GM12874 (cell line): ENCODE measurements at regions not wholly inside any gene's neighbourhood (a gene's known extent, or its start where the extent isn't known, plus 50 kb on each side); places are given as distances from the start of the nearest gene placed in this dataset.

Source experiments
- TF ChIP-seq, protein P1 (sequence below): IDR thresholded peaks from 2 replicates; pipeline ENCODE4 v1.5.1; 2011; ENCODE audit warnings: low read depth, mild to moderate bottlenecking, control low read depth, low read length, moderate library complexity; ENCODE audit not compliant: insufficient read depth

DNA sequence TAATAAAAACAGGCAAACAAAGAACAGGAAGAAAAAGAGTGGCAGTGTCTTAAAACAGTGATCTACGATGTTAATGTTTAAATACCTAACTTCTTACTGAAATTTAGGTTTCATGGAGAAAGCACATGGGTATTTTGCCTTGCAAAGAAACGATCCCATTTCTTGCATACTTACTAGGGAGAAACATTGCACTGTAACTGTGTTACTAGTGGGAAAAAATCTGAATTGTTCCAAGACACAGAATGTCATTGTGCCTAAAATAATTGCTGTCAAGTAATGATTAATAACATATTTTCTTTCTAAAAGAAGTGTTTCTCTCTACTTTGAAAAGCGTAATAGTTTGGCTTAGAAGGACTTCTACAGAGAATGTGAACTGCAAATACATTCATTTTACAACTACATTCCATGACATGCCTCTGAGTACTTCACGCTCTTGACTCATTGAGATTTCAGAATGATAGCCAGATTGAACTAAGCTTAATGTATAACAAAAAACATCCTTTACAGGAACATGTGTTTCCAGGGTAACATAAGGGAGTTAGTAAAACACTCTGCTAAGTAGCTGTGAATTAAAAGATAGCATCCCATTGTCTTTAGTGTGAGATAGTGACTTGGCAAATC lies 256.2 kb upstream of the CPNE8 start:
- TF ChIP-seq, protein P1, sequence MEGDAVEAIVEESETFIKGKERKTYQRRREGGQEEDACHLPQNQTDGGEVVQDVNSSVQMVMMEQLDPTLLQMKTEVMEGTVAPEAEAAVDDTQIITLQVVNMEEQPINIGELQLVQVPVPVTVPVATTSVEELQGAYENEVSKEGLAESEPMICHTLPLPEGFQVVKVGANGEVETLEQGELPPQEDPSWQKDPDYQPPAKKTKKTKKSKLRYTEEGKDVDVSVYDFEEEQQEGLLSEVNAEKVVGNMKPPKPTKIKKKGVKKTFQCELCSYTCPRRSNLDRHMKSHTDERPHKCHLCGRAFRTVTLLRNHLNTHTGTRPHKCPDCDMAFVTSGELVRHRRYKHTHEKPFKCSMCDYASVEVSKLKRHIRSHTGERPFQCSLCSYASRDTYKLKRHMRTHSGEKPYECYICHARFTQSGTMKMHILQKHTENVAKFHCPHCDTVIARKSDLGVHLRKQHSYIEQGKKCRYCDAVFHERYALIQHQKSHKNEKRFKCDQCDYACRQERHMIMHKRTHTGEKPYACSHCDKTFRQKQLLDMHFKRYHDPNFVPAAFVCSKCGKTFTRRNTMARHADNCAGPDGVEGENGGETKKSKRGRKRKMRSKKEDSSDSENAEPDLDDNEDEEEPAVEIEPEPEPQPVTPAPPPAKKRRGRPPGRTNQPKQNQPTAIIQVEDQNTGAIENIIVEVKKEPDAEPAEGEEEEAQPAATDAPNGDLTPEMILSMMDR, result no peak

DNA sequence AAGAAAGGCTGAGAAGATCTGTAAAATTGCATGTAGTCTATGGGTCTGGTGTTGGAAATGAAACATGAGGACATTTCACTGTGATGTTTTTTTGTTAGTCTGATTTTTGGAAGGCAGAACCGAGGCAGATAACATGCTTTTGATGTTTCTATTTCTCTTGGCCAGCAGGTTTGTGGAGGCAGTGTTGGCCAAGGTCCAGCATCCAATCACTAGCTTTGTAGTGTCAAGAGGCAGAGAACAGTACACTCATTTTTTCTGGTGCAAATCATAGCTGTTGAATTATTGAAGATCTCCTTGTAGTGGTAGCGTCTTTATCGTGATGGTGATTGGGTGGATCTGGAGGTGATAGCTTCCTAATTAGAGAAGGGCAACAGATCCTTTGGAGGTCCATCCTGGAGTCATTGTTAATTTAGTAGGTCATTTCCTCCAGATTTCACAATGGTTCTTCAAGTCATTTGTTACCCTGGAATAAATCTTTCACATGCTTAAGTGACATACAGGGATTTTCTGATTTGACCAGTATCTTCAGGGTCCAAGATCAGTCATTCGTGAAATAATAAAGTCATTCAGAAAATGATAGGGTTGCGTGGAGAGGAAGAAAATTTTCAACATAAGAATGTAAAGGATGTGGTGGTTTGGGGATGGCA lies 252.4 kb upstream of the CPNE8 start:
- TF ChIP-seq, protein P1, result no peak

DNA sequence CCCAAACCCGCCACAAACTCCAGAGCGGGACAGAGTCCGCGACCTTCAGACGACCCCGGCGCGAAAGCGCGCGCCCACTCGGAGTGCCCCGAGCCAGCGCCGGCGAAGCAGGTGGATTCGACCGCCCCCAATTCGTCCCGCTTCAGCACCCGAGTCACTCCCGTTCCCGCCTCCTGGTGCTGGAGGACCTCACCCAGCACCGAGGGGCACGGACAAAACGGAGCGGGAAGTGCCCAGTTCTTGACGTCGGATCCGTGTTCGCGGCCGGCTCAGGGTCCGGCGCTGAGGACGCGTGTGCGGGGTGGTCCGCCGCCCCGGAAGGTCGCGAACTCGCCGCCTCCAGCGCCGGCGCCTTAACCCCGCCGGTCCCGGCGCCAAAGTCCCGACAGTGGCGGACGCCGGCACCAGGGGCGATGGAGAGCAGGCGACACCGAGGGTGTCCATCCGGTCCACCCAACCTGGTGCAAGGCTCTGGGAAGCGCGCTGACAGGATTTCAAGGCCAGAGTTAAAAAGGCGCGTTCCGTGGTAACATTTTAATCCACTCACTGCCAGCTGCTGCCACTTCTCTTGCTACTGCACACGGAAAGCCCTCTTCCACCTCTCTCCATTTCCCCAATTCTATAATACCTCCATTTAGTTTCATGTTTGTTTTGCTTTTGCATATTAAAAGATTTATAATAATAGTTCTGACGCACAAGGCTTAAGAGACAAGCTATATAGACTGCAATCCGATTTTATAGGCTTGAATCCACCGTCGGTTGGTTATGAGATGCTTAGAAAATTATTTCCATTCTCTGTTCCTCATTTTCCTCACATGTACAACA lies 240.0 kb upstream of the CPNE8 start:
- TF ChIP-seq, protein P1, result peak; percentile 69

DNA sequence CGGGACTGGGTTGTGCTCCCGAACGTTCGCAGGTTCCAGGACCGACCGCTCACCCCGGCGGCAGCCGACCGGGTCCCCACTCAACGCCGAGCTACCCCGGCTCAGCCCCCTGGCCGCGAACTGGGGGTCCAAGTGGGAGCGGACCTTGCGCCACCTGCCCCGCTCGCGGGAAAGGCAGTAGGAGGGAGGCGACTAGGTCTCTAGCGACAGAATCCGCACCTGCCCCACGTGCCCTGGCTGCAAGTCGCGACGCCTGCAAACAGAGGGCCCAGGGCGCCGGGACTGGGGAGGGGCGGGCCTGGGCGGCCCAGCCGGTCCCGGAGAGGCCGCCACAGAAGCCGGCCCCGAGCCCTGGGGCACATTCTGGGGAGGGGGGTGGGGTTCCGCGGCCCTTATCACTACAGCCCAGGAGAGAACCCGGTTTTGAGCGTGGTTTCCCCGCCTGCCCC lies 239.2 kb upstream of the CPNE8 start:
- TF ChIP-seq, protein P1, result no peak

DNA sequence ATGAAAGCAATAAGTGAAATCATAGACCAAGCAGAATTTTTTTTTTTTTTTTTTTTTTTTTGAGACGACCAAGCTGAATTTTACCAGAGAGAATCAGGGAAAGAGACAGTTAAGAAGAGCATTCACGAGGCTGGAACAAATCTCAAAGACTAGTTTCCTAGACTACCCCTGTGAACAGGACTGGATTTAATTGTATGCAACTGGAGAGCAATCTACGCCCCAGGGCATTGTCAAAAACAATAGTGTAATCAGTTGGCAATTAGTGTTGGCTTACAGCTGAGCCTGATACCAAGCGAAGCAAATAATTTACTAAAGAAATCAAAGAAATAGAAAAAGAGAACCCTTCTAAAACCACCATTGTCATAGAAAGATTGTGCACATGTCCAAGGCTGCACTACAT lies 232.9 kb upstream of the CPNE8 start:
- TF ChIP-seq, protein P1, result no peak

DNA sequence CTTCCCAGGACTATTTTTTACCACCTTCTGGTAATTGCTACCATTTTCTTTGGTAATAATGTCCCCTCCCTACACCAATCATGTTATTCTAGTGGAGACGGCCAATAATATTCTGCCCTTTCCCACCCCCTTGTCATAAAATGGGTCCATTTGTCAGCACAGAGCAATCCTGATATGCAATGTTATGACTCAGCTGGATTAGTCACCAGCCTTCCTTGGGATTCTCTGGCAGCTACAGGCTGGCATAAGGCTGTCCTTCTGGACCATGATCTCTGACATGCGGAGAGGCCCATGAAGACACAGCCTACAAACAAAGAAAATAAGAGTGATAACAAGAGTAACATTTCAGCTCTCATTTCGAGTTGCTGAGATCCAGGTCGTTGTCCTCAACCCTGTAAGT lies 222.0 kb upstream of the CPNE8 start:
- TF ChIP-seq, protein P1, result no peak

DNA sequence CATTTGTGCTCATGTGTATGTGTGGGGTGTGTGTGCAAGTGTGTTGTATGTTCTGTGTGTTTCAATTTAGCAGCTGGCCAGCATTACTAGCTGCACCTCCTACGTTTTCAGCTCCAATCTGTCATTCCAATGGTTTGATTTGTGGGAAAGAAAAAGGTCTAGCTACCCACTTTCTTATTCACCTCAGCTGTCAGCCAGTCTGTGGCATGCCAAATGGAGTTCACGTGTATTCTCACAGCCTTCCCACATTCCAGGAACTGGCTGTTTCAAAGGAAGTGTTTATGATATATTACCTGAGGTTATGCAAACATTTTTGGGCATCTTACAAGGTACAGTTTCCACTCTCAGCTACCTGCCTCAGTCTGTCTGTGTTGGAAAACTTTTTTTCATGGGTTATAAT lies 220.2 kb upstream of the CPNE8 start:
- TF ChIP-seq, protein P1, result no peak
